CD4-positive, alpha-beta T cell (primary cell): ENCODE measurements at regions not wholly inside any gene's neighbourhood (a gene's known extent, or its start where the extent isn't known, plus 50 kb on each side); places are given as distances from the start of the nearest gene placed in this dataset.

Source experiments
- ATAC-seq: fragments of 200-7000 bp; cut with Tn5 transposase; one replicate; pipeline ENCODE4 v1.10.0; 2022; ENCODE audit warnings: mild to moderate bottlenecking; ENCODE audit not compliant: poor library complexity
- CTCF ChIA-PET: fragments of 350-600 bp; sonication (Branson Sonifier 250); formaldehyde crosslinking; loops from one replicate; lab custom pipeline; 2021; ENCODE audit warnings: antibody characterized with exemption, inconsistent platforms; lab: Charles Lee
- POLR2A ChIA-PET: fragments of 350-600 bp; sonication (Branson Sonifier 250); formaldehyde crosslinking; loops from one replicate; lab custom pipeline; 2021; ENCODE audit warnings: antibody characterized with exemption, inconsistent platforms; lab: Charles Lee
- DNase-seq, 14 experiments: peaks; one replicate each; pipeline ENCODE4 v3.0.0-alpha.2; 2013 to 2020; ENCODE audit warnings: mixed read lengths in 2 of 14
- H3K27ac ChIP-seq, 2 donors: one replicate each; pipeline versions ENCODE4 v1.5.1 to v1.7.0; 2013; ENCODE audit warnings: low read length in 2 of 2, low read depth in 1 of 2, mild to moderate bottlenecking in 1 of 2
- H3K27me3 ChIP-seq, 2 experiments: 1 replicate in 1 of 2; 2 replicates in 1 of 2; pipeline versions ENCODE4 v1.6.1 to v1.7.0; 2013; ENCODE audit warnings: low read length in 2 of 2, control low read depth in 1 of 2, mild to moderate bottlenecking in 1 of 2, moderate library complexity in 1 of 2; ENCODE audit not compliant: insufficient read depth in 2 of 2, control insufficient read depth in 1 of 2
- H3K36me3 ChIP-seq: one replicate; pipeline ENCODE4 v1.6.1; 2013; ENCODE audit warnings: low read length, control low read depth; ENCODE audit not compliant: insufficient read depth
- H3K4me1 ChIP-seq: one replicate; pipeline ENCODE4 v1.6.1; 2013; ENCODE audit warnings: low read length, control low read depth; ENCODE audit not compliant: insufficient read depth
- H3K4me3 ChIP-seq: one replicate; pipeline ENCODE4 v1.5.1; 2013; ENCODE audit warnings: mild to moderate bottlenecking, low read length, moderate library complexity
- H3K9me3 ChIP-seq, 2 experiments: 1 replicate in 1 of 2; 2 replicates in 1 of 2; pipeline versions ENCODE4 v1.6.1 to v1.7.0; 2013; ENCODE audit warnings: low read length in 2 of 2, mild to moderate bottlenecking in 2 of 2, control low read depth in 1 of 2, moderate library complexity in 1 of 2; ENCODE audit not compliant: control insufficient read depth in 1 of 2, insufficient read depth in 1 of 2
- H3K27ac Mint-ChIP-seq: one replicate; pipeline ENCODE4 v1.8.0; 2020; ENCODE audit warnings: mixed read lengths
- H3K27me3 Mint-ChIP-seq: one replicate; pipeline ENCODE4 v1.8.0; 2021; ENCODE audit warnings: mixed read lengths
- H3K36me3 Mint-ChIP-seq: one replicate; pipeline ENCODE4 v1.8.0; 2021; ENCODE audit warnings: low read depth, mixed read lengths
- H3K4me1 Mint-ChIP-seq: one replicate; pipeline ENCODE4 v1.8.0; 2021; ENCODE audit warnings: low read depth, mixed read lengths
- H3K4me3 Mint-ChIP-seq: one replicate; pipeline ENCODE4 v1.8.0; 2020; ENCODE audit warnings: mild to moderate bottlenecking, mixed read lengths
- H3K9me3 Mint-ChIP-seq: one replicate; pipeline ENCODE4 v1.8.0; 2020; ENCODE audit warnings: mixed read lengths
- CTCF ChIP-seq: fragments of 200-600 bp; IDR thresholded peaks from one replicate; pipeline ENCODE4 v1.8.0; 2022; ENCODE audit warnings: antibody characterized with exemption, mild to moderate bottlenecking
- intact Hi-C, 2 experiments: fragments of 100-400 bp; cut with DNase I in 1 of 2; cut with micrococcal nuclease in 1 of 2; formaldehyde crosslinking; loops; one replicate each; pipeline versions ENCODE4 v1.15.1 to v1.9.0; 2023 to 2025; cut with DNase I, micrococcal nuclease

- POLR2A ChIA-PET = no interaction called here
- H3K27me3 Mint-ChIP-seq = no peaks in the 10 kb centered on the region
- no peak for DNase-seq
These were observed 200.0 kb downstream of the ACTL7B start for GRCh38 chr9:108655818-108656217.

GRCh38 chr9:108654566-108654965 lies 201.2 kb downstream of the ACTL7B start:
- no peaks in the 10 kb centered on the region for H3K36me3 ChIP-seq
- CTCF ChIA-PET = no interaction called here

More at GRCh38 chr9:108655818-108656217, 200.0 kb downstream of the ACTL7B start:
- ATAC-seq = no peak
- H3K9me3 Mint-ChIP-seq = peaks cover 11% of the 10 kb centered on the region
- no peaks in the 10 kb centered on the region for H3K36me3 Mint-ChIP-seq
- no peak overlapping the region for H3K27ac Mint-ChIP-seq
- Histone ChIP-seq H3K4me3 (no peak overlapping the region), H3K27ac (no peak overlapping the region), H3K27me3 (no peaks in the 10 kb centered on the region), H3K9me3 (peaks cover 6 to 10% of the 10 kb centered on the region in 2 experiments), H3K36me3 (no peaks in the 10 kb centered on the region), H3K4me1 (no peaks in the 10 kb centered on the region)
- CTCF ChIA-PET = no interaction called here
- H3K4me1 Mint-ChIP-seq = no peaks in the 10 kb centered on the region
- intact Hi-C loops = no loop called here
- TF ChIP-seq CTCF = no peak
- H3K4me3 Mint-ChIP-seq = no peak overlapping the region

DNA sequence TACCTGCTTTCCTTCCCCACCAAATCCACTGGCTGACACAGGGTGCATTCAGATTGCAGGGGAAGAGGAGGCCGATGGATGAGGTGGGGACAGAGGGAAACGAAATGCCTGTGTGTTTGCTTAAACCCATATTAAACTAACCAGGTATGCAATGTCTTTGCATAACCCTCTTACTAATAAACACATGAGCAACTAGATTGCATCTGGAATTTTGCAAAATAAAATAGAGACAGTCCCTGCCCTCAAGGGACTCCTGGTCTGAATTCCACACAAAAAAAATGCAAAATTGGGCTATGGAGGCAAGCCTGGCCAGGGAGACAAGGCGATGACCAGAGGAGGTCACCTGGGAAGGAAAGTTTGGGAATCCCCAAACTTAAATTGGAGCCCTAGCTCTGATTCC lies 202.9 kb downstream of the ACTL7B start:
- ChIA-PET POLR2A (no interaction called here), CTCF (no interaction called here)
- ATAC-seq (no peak), DNase-seq (no peak)
- H3K36me3 ChIP-seq = no peaks in the 10 kb centered on the region
- H3K27ac Mint-ChIP-seq = no peak overlapping the region
- no peak for TF ChIP-seq CTCF
- H3K36me3 Mint-ChIP-seq = no peaks in the 10 kb centered on the region
- no peaks in the 10 kb centered on the region for H3K9me3 ChIP-seq
- H3K9me3 Mint-ChIP-seq = peaks cover 5% of the 10 kb centered on the region
- H3K27me3 ChIP-seq = no peaks in the 10 kb centered on the region
- no peaks in the 10 kb centered on the region for H3K27me3 Mint-ChIP-seq
- H3K4me3 ChIP-seq = no peak overlapping the region
- H3K4me1 Mint-ChIP-seq = no peaks in the 10 kb centered on the region
- no peak overlapping the region for H3K4me3 Mint-ChIP-seq
- H3K4me1 ChIP-seq = no peaks in the 10 kb centered on the region
- intact Hi-C loops = no loop called here
- H3K27ac ChIP-seq = no peak overlapping the region

More at GRCh38 chr9:108654566-108654965, 201.2 kb downstream of the ACTL7B start:
- H3K27ac ChIP-seq = no peak overlapping the region
- Mint-ChIP-seq H3K4me1 (no peaks in the 10 kb centered on the region), H3K9me3 (peaks cover 11% of the 10 kb centered on the region), H3K27me3 (no peaks in the 10 kb centered on the region), H3K4me3 (no peak overlapping the region), H3K36me3 (no peaks in the 10 kb centered on the region), H3K27ac (no peak overlapping the region)
- POLR2A ChIA-PET = no interaction called here
- H3K9me3 ChIP-seq = peaks cover 4% of the 10 kb centered on the region in 2 experiments
- intact Hi-C loops = no loop called here
- no peak for DNase-seq
- H3K4me1 ChIP-seq = no peaks in the 10 kb centered on the region
- no peak for ATAC-seq
- no peaks in the 10 kb centered on the region for H3K27me3 ChIP-seq
- TF ChIP-seq CTCF = no peak
- H3K4me3 ChIP-seq = no peak overlapping the region
